ENCODE measurements at regions not wholly inside any gene's neighbourhood (a gene's known extent, or its start where the extent isn't known, plus 50 kb on each side); places are given as distances from the start of the nearest gene placed in this dataset.

DNA sequence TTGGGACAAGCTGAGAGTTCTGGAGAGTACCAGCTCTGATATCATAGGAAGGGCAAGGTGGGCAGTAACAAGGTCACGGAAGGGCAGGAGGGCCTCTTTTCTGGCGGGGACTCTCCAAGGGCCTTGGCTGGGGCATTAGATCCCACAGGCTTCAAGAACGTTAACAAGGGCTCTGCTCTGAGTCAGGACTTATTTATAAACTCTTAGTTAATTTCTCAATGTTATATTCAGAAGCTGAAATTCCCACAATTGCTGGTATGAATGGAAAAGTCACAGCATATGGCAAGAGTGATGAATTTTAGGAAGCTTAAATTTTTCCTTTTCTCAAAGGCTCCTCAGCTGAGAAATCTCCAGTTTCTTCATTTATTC lies 320.2 kb upstream of the TBC1D5 start:
- Histone ChIP-seq H3K79me2 (replicated peaks; ENCODE audit: insufficient read depth) (no peaks in the 10 kb centered on the region), H3K4me1 (ENCODE audit: insufficient read depth) (no peaks in the 10 kb centered on the region), H3K4me2 (no peak overlapping the region), H3K4me3 (no peak overlapping the region), H3K9me2 (ENCODE audit: insufficient read depth) (peaks cover 5% of the 10 kb centered on the region; the same call in 1 of the 2 replicates), H2AFZ (no peak overlapping the region), H4K20me1 (replicated peaks; ENCODE audit: insufficient read depth) (no peaks in the 10 kb centered on the region), H3K27ac (ENCODE audit: low read depth) (no peak overlapping the region), H3K36me3 (ENCODE audit: insufficient read depth) (no peaks in the 10 kb centered on the region), H3K27me3 (ENCODE audit: insufficient read depth) (no peaks in the 10 kb centered on the region), H3F3A (replicated peaks; ENCODE audit: low read depth) (no peaks in the 10 kb centered on the region)
- Mint-ChIP-seq H3K36me3 (ENCODE audit: low read depth) (no peaks in the 10 kb centered on the region; the same call in 1 of the 3 replicates), H3K27me3 (ENCODE audit: insufficient read depth, low read depth, poor library complexity) (no peaks in the 10 kb centered on the region), H3K4me1 (no peaks in the 10 kb centered on the region), H3K27ac (no peak overlapping the region), H3K4me3 (no peak overlapping the region), H3K9me3 (no peaks in the 10 kb centered on the region)
- ATAC-seq (no peak), DNase-seq (ENCODE audit: low spot score) (no peak)
- no peak for TF ChIP-seq CREB1 (CRISPR knock-in tag; IDR thresholded peaks at IDR 0.05; ENCODE audit: low read depth)
- TF ChIP-seq ZNF114 (CRISPR knock-in tag; IDR thresholded peaks at IDR 0.05) = no peak
- no peak for TF ChIP-seq STAT1 (IDR thresholded peaks at IDR 0.05; ENCODE audit: unreplicated experiment)
- no peak for TF ChIP-seq JUNB (IDR thresholded peaks at IDR 0.05; ENCODE audit: unreplicated experiment)
- TF ChIP-seq, protein P1, sequence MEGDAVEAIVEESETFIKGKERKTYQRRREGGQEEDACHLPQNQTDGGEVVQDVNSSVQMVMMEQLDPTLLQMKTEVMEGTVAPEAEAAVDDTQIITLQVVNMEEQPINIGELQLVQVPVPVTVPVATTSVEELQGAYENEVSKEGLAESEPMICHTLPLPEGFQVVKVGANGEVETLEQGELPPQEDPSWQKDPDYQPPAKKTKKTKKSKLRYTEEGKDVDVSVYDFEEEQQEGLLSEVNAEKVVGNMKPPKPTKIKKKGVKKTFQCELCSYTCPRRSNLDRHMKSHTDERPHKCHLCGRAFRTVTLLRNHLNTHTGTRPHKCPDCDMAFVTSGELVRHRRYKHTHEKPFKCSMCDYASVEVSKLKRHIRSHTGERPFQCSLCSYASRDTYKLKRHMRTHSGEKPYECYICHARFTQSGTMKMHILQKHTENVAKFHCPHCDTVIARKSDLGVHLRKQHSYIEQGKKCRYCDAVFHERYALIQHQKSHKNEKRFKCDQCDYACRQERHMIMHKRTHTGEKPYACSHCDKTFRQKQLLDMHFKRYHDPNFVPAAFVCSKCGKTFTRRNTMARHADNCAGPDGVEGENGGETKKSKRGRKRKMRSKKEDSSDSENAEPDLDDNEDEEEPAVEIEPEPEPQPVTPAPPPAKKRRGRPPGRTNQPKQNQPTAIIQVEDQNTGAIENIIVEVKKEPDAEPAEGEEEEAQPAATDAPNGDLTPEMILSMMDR (conservative IDR thresholded peaks at IDR 0.05; ENCODE audit: low read depth in 2 of 2) = no peak

DNA sequence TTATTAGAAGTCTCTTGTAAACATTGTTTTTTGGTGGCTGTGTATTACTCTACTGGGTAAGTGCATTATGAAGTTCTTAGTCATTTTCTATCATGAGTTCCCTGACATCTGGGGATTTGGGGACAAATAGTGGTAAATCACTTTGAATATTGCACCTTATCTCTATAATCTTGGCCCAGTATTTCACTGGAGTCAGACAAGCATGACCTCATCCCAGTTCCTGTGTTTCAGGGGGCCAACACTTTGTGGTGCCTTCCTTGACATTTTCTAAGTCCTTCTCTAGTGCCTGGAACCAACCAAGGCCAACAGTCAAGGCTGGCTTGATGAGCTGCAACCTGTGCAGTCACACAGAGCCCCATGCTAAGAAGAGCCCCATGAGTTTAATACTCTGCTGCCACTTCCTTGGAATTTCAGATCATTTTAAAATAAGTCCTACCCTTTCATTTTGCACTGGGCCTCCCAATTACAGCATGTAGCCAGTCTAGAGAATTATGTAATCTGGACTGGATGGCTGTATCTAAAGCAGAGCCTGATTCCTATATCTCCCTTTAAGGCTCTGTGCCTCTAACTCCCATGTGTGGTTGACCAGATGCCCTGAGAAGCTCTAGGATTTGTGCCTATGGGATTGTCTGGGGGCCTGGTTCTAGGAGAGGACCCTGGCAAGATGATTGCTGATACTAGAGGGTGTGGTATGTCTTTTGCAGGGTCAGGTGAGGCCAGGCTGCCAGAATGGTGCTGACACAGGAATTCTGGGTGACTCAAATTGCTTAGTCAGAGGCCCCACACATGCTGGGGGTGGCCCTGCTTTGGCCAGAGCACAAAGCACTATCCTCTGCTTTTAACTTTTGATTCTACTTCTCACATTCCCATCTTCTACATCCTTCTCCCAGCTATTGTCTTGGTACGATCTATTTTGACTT lies 319.6 kb upstream of the TBC1D5 start:
- Mint-ChIP-seq H3K27ac (no peak overlapping the region), H3K4me1 (no peaks in the 10 kb centered on the region), H3K4me3 (no peak overlapping the region), H3K27me3 (ENCODE audit: insufficient read depth, low read depth, poor library complexity) (no peaks in the 10 kb centered on the region), H3K36me3 (ENCODE audit: low read depth) (no peaks in the 10 kb centered on the region; the same call in 1 of the 3 replicates), H3K9me3 (no peaks in the 10 kb centered on the region)
- Histone ChIP-seq H2AFZ (no peak overlapping the region), H3K27ac (ENCODE audit: low read depth) (no peak overlapping the region), H3K4me1 (ENCODE audit: insufficient read depth) (no peaks in the 10 kb centered on the region), H3K79me2 (replicated peaks; ENCODE audit: insufficient read depth) (no peaks in the 10 kb centered on the region), H3K4me3 (no peak overlapping the region), H3K9me2 (ENCODE audit: insufficient read depth) (peaks cover 5% of the 10 kb centered on the region; the same call in 1 of the 2 replicates), H3K36me3 (ENCODE audit: insufficient read depth) (no peaks in the 10 kb centered on the region), H4K20me1 (replicated peaks; ENCODE audit: insufficient read depth) (no peaks in the 10 kb centered on the region), H3K4me2 (no peak overlapping the region), H3F3A (replicated peaks; ENCODE audit: low read depth) (no peaks in the 10 kb centered on the region), H3K27me3 (ENCODE audit: insufficient read depth) (no peaks in the 10 kb centered on the region)
- ATAC-seq = no peak
- no peak for DNase-seq (ENCODE audit: low spot score)
- no peak for TF ChIP-seq ZNF114 (CRISPR knock-in tag; IDR thresholded peaks at IDR 0.05)
- no peak for TF ChIP-seq CREB1 (CRISPR knock-in tag; IDR thresholded peaks at IDR 0.05; ENCODE audit: low read depth)
- TF ChIP-seq NANOG (IDR thresholded peaks at IDR 0.05; ENCODE audit: borderline replicate concordance) = no peak
- TF ChIP-seq JUNB (IDR thresholded peaks at IDR 0.05; ENCODE audit: unreplicated experiment) = no peak
- TF ChIP-seq ZNF331 (CRISPR knock-in tag; IDR thresholded peaks at IDR 0.05; ENCODE audit: low read depth) = no peak
- TF ChIP-seq EZH2phosphoT487 (IDR thresholded peaks at IDR 0.05; ENCODE audit: unreplicated experiment) = no peak
- no peak for TF ChIP-seq STAT1 (IDR thresholded peaks at IDR 0.05; ENCODE audit: unreplicated experiment)
- TF ChIP-seq, protein P1 (conservative IDR thresholded peaks at IDR 0.05; ENCODE audit: low read depth in 2 of 2) = no peak
- TF ChIP-seq, protein P2, sequence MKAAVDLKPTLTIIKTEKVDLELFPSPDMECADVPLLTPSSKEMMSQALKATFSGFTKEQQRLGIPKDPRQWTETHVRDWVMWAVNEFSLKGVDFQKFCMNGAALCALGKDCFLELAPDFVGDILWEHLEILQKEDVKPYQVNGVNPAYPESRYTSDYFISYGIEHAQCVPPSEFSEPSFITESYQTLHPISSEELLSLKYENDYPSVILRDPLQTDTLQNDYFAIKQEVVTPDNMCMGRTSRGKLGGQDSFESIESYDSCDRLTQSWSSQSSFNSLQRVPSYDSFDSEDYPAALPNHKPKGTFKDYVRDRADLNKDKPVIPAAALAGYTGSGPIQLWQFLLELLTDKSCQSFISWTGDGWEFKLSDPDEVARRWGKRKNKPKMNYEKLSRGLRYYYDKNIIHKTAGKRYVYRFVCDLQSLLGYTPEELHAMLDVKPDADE (IDR thresholded peaks at IDR 0.05) = no peak
- no peak for TF ChIP-seq POLR2AphosphoS5 (IDR thresholded peaks at IDR 0.05; ENCODE audit: low read depth)
- no peak for TF ChIP-seq EZH2 (IDR thresholded peaks at IDR 0.05; ENCODE audit: low read depth, unreplicated experiment)
- TF ChIP-seq, protein P3, sequence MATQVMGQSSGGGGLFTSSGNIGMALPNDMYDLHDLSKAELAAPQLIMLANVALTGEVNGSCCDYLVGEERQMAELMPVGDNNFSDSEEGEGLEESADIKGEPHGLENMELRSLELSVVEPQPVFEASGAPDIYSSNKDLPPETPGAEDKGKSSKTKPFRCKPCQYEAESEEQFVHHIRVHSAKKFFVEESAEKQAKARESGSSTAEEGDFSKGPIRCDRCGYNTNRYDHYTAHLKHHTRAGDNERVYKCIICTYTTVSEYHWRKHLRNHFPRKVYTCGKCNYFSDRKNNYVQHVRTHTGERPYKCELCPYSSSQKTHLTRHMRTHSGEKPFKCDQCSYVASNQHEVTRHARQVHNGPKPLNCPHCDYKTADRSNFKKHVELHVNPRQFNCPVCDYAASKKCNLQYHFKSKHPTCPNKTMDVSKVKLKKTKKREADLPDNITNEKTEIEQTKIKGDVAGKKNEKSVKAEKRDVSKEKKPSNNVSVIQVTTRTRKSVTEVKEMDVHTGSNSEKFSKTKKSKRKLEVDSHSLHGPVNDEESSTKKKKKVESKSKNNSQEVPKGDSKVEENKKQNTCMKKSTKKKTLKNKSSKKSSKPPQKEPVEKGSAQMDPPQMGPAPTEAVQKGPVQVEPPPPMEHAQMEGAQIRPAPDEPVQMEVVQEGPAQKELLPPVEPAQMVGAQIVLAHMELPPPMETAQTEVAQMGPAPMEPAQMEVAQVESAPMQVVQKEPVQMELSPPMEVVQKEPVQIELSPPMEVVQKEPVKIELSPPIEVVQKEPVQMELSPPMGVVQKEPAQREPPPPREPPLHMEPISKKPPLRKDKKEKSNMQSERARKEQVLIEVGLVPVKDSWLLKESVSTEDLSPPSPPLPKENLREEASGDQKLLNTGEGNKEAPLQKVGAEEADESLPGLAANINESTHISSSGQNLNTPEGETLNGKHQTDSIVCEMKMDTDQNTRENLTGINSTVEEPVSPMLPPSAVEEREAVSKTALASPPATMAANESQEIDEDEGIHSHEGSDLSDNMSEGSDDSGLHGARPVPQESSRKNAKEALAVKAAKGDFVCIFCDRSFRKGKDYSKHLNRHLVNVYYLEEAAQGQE (IDR thresholded peaks at IDR 0.05; ENCODE audit: unreplicated experiment) = no peak
